Skeletal muscle cell (primary cell): ENCODE measurements at regions not wholly inside any gene's neighbourhood (a gene's known extent, or its start where the extent isn't known, plus 50 kb on each side); places are given as distances from the start of the nearest gene placed in this dataset.
A peak's percentile ranks its signal among the peaks of the same experiment; 100 is the strongest.

Source experiments
- DNase-seq: peaks from one replicate; pipeline ENCODE4 v3.0.0-alpha.2; 2010; ENCODE audit warnings: low read depth
- H3K4me3 ChIP-seq: 2 replicates; pipeline ENCODE4 v1.5.1; 2011; ENCODE audit warnings: low read depth, mild to moderate bottlenecking, control low read depth, low read length, moderate library complexity

DNA sequence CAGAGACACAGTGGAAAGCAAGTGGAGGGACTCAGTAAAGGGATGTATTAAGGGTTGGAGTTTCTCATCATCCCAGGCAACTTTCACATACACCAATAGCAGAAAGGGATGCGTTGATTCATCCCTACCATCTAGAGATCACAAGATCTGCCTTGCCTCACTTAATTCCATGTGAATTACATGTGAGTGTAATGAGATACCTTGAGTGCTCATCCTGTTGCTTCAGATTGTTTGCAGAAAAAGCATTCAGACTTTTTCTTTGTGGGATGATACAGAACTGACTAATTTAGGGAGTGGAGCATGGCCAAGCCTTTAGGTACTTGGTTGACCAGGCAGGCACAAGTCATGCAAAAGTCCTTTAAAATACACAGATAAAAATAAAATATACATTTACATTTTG is 124.8 kb upstream of the SLIT2 start:
- no peak overlapping the region for H3K4me3 ChIP-seq
- peak; percentile 66 for DNase-seq

DNA sequence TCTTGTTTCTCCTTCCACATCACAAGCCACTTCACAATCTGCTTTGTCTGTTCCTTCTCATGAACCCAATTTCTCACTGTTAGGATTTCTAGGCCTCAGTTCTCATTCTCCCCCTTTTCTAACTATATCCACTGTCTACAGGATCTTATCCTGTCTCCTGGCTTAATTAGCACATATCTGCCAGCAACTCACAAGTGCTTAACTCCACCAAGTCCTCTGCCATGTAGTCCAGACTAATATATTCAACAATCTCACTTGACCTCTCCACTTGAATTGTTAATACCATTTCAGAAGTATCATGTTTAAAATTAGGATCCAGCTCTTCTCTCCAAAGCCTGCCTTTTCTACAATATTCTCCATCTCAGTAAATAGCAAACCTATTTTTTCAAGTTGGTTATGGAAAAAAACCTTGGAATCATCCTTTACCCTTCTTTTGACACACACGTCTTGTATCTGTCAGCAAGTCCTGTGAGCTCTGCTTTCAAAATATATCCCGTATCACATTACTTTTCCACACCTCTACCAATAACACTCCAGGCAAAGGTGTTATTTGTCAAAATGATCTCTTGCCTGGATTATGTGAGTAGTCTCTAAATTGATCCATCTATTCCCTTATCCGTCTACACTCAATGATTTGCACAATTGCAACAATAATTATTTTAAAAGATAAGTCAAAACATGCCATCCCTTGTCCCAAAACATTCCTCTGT is 127.2 kb upstream of the SLIT2 start:
- no peak overlapping the region for H3K4me3 ChIP-seq
- DNase-seq, result no peak

- H3K4me3 ChIP-seq, result no peak overlapping the region
- no peak for DNase-seq
Observed at GRCh38 chr4:20122198-20122988, 129.3 kb upstream of the SLIT2 start.

DNA sequence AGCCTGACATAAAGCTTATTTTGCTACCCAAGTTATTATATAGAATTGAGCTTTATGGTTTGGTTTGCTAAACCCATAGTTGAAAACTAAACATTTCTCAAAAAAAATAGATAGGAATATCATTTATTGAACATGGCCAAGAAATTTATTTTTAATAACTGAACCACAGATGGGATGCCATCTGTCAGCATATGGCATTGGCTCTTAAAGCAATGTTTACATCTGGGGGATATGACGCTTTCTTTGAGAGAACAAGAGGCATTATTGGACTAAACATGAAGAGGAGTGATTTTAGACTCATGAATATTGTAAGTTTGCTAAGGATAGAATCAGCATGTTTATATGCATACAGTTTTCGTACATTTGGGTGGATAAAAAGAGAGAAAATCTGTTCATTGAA is 132.6 kb upstream of the SLIT2 start:
- DNase-seq, result no peak

GRCh38 chr4:20109391-20109790 is 142.3 kb upstream of the SLIT2 start:
- no peak overlapping the region for H3K4me3 ChIP-seq
- DNase-seq, result no peak

More for the DNA sequence above, 132.6 kb upstream of the SLIT2 start:
- H3K4me3 ChIP-seq, result no peak overlapping the region

GRCh38 chr4:20106921-20107320 is 144.8 kb upstream of the SLIT2 start:
- no peak overlapping the region for H3K4me3 ChIP-seq
- no peak for DNase-seq

- no peak for DNase-seq
- no peak overlapping the region for H3K4me3 ChIP-seq
Observed at GRCh38 chr4:20101831-20102230, 149.9 kb upstream of the SLIT2 start.

GRCh38 chr4:20096911-20097310 is 154.8 kb upstream of the SLIT2 start:
- H3K4me3 ChIP-seq, result no peak overlapping the region
- DNase-seq, result no peak

- no peak overlapping the region for H3K4me3 ChIP-seq
- no peak for DNase-seq
Observed at GRCh38 chr4:20095805-20096541, 155.7 kb upstream of the SLIT2 start.

DNA sequence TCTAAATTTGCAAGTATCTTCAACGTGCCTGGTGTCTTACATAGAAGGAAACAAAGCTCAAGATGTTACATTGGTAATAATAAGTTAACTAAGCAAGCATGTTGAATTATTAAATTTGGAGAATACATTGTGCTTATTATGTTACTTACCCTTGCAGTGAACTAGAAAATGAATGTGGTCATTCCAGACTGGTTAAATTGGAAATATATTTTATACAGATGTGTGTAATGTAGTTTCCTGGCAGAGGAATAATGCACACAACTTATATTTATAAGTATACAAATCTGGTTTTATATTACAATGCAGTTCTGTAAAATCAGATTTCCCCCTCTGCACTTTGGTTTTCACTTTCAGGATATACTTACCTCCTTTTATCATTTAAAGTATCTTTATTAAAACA is 159.9 kb upstream of the SLIT2 start:
- no peak overlapping the region for H3K4me3 ChIP-seq
- DNase-seq, result no peak

DNA sequence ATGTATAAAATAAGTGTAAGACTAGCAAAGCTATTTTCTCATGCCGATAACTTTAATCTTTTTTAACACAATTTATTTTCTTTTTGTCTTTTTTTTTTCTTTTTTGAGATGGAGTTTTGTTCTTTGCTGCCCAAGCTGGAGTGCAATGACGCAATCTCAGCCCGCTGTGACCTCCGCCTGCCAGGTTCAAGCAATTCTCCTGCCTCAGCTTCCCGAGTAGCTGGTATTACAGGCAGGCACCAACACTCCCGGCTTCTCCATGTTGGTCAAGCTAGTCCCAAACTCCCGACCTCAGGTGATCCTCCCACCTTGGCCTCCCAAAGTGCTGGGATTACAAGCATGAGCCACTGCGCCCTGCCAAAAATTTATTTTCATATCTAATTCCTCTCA is 164.2 kb upstream of the SLIT2 start:
- DNase-seq, result no peak
- no peak overlapping the region for H3K4me3 ChIP-seq

DNA sequence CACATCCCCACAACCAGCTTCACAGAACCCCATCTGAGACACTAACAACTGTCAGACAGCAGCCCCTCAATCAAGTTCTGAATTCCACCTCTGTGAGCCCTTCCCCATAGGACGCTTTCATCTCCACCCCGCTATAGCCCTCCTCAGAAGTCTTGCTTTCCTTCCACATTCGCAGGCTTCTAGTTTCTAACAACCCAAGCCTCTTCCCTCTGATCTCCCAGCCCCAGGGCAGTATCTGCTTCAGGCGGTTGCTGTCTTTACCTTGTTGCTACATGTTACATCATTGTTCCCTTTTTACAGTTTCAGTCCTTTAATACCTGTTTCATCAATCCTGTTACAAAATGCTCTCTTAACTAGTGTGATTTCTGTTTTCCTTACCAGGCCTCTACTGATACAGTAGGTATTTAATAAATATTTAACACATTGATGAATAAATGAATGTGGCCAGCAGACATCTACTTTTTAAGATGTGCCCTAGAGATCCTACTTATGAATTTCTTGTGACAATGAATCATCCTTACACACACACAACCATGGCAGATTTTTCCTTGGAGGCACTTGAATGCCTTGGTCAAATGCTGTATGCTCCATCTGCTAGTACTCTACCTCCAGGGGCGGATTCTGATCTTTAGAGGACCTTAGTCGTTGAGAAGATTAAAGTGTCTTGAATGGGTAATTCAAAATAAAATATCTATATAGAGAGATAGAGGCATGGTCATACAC is 164.7 kb upstream of the SLIT2 start:
- no peak for DNase-seq
- H3K4me3 ChIP-seq, result no peak overlapping the region

DNA sequence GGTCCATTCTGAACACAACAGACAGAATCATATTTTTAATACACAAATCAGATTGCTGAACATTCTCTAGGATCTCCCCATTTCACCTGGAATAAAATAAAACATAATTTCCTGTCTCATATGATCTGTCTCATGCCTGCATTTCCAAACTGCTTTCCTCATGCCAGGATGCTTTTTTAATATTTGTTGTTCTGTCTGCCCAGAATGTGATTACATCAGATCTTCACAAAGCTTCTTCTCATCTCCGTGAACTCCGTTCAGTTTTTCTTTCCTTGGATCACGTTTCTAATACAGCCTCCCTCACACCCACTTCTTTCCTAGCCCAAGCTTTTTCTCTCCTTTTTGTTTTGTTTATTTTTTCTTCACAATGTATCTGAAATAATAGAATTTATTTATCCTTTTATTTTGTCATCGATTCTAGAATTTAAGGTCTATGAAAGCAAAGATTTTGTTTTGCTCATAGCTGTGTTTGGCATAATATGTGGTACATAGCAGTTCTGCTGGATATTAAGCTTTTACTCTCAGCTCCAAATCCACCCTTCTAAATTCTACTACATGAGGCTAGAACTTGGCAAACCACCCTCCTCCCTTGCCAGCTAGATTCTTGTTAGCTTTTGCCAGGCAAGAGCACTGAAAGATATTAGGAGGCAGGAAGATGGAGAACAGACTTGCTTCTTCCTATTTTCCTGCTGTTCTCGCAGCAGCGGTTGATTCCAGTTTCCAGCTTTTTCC is 165.5 kb upstream of the SLIT2 start:
- H3K4me3 ChIP-seq, result no peak overlapping the region
- no peak for DNase-seq

GRCh38 chr4:20085653-20086052 is 166.1 kb upstream of the SLIT2 start:
- no peak overlapping the region for H3K4me3 ChIP-seq
- no peak for DNase-seq

- no peak overlapping the region for H3K4me3 ChIP-seq
- no peak for DNase-seq
Observed at GRCh38 chr4:20085156-20085555, 166.5 kb upstream of the SLIT2 start.

DNA sequence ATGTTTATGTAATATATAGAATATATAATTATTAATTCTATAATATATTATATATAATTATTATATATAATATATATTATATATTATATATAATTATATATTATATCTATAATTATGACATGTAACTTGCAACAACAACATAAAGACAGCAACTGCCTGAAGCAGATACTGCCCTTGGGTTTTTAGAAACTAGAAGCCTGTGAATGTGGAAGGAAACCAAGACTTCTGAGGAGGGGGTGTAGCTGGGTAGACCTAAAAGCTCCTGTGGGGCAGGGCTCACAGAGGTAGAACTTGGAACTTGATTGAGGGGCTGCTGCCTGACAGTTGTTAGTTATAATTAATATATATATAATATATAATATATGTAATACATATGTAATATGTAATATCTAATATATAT is 167.2 kb upstream of the SLIT2 start:
- no peak overlapping the region for H3K4me3 ChIP-seq
- DNase-seq, result no peak

DNA sequence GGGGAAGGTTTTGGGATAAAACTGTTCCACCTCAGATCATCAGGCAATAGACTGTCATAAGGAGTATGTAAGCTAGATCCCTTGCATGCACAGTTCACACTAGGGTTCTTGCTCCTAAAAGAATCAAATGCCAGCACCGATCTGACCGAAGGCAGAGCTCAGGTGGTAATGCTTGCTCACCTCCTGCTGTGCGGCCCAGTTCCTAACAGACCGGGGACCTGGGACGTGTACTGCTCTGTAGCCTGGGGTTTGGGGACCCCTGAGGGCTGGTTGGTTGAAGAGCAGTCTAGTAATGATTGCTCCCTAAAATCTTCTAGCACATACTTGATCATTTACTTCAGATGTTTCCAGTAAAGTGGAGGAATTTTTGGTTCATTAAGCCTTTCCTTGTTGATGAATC is 173.1 kb upstream of the SLIT2 start:
- H3K4me3 ChIP-seq, result no peak overlapping the region
- DNase-seq, result no peak

DNA sequence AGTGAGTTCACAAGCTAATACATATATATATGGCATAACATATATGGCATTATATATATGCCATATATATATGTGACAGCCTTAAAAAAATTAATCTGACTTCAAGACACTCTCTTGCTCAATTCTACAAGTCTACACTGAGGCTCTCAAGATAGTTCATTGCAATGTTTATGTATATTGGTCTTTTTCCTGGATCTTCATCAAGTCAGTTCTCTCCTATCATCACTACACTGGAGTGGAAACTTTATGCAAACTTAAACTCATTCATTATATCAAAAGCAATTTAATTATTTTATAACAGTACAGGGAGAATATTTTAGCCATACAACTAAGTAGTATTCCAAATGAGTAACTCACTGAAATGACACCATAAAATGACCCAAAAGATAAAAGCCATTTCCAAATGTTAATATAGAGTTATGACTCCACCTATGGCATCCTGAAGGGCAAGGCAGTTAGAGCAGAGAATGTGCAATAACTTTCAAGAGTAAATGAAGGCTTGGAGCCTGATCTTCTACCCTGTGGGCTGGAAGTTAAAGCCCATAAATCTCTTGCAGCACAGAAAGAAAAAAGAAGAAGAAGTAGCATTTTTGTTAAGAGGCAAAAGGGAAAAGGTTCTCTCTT is 176.3 kb upstream of the SLIT2 start:
- no peak for DNase-seq
- no peak overlapping the region for H3K4me3 ChIP-seq

DNA sequence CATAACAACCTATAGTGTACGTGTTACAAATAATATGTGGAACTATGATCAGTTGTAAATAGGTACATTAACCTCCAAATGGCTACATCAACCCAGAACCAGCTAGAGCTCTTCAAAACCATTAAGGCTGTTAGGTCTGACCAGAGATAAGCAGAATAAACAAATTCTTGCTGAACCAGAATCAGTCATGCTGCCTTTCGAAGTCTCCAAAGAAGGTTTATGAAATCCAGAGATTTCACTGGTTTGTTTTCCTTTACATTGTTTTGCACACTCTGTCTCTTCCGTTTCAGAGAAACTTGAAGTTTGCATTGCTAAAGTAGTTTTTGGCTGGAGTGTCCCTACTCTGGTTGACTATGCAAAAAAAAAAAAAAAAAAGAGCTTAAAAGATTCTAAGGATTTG is 177.3 kb upstream of the SLIT2 start:
- DNase-seq, result no peak
- H3K4me3 ChIP-seq, result no peak overlapping the region
